Endothelial cell of umbilical vein (primary cell): ENCODE measurements at regions not wholly inside any gene's neighbourhood (a gene's known extent, or its start where the extent isn't known, plus 50 kb on each side); places are given as distances from the start of the nearest gene placed in this dataset.

ENCODE experiments used
- BruUV-seq: library from RNA; stranded (reverse); fragments of 400-500 nt; replicated peaks from 2 replicates; lab custom pipeline; 2021; lab: Mats Ljungman, UMichigan
- CTCF ChIA-PET: fragments of 300-600, 350-600 bp; sonication (Branson Sonifier 250); formaldehyde crosslinking; loops from one replicate; lab custom pipeline; 2021; ENCODE audit warnings: antibody characterized with exemption, inconsistent platforms; lab: Charles Lee
- POLR2A ChIA-PET: fragments of 300-600, 350-600 bp; sonication (Branson Sonifier 250); formaldehyde crosslinking; loops from one replicate; lab custom pipeline; 2021; ENCODE audit warnings: antibody characterized with exemption, inconsistent platforms; lab: Charles Lee
- DNase-seq: peaks from one replicate; pipeline ENCODE4 v3.0.0-alpha.2; 2011; ENCODE audit warnings: low read depth, low spot score
- FAIRE-seq: peaks from 2 replicates; lab custom pipeline; 2011; peaks lifted over from hg19 to GRCh38; lab: Jason Lieb, UNC
- H2AFZ ChIP-seq: 2 replicates; pipeline ENCODE4 v1.6.0; 2012; ENCODE audit warnings: low read depth, low read length, control low read depth, inconsistent platforms
- H3K27ac ChIP-seq: 2 replicates; pipeline ENCODE4 v1.5.1; 2011; ENCODE audit warnings: low read depth, mild to moderate bottlenecking, control low read depth, low read length, moderate library complexity; ENCODE audit not compliant: insufficient read depth
- H3K27me3 ChIP-seq, 2 experiments: 2 replicates each; pipeline versions ENCODE4 v1.6.0 to v1.6.1; 2011; ENCODE audit warnings: low read length in 2 of 2, mixed read lengths in 1 of 2; ENCODE audit not compliant: control insufficient read depth in 2 of 2, insufficient read depth in 2 of 2
- H3K36me3 ChIP-seq, 2 experiments: 2 replicates in 1 of 2; 3 replicates in 1 of 2; pipeline ENCODE4 v1.5.1; 2011; ENCODE audit warnings: low read length in 2 of 2, mild to moderate bottlenecking in 1 of 2, moderate library complexity in 1 of 2; ENCODE audit not compliant: control insufficient read depth in 2 of 2, insufficient read depth in 2 of 2; ENCODE audit errors: extremely low read depth in 1 of 2
- H3K4me1 ChIP-seq: 3 replicates; pipeline ENCODE4 v1.5.1; 2011; ENCODE audit warnings: mild to moderate bottlenecking, low read length; ENCODE audit not compliant: control insufficient read depth, insufficient read depth; ENCODE audit errors: extremely low read depth
- H3K4me2 ChIP-seq: 2 replicates; pipeline ENCODE4 v1.6.1; 2011; ENCODE audit warnings: low read length, control low read depth, mixed read lengths; ENCODE audit not compliant: insufficient read depth
- H3K4me3 ChIP-seq, 3 experiments: fragments of 200-600 bp in 1 of 3; sonication (generic), shearing (Covaris generic) in 1 of 3; replicated peaks in 1 of 3; 2 replicates each; pipeline ENCODE4 v1.5.1; 2011 to 2016; ENCODE audit warnings: control low read depth in 3 of 3, low read length in 3 of 3, mild to moderate bottlenecking in 2 of 3, inconsistent platforms in 1 of 3, low read depth in 1 of 3, moderate library complexity in 1 of 3; ENCODE audit not compliant: insufficient read depth in 1 of 3
- H3K79me2 ChIP-seq: 2 replicates; pipeline ENCODE4 v1.6.0; 2012; ENCODE audit warnings: low read length, inconsistent platforms; ENCODE audit not compliant: control insufficient read depth, insufficient read depth
- H3K9ac ChIP-seq: replicated peaks from 2 replicates; pipeline ENCODE3; 2011; ENCODE audit warnings: low read length, control low read depth; ENCODE audit not compliant: insufficient read depth; ENCODE audit errors: extremely low read depth
- H3K9me1 ChIP-seq: replicated peaks from 3 replicates; pipeline ENCODE4 v1.6.0; 2011; ENCODE audit warnings: mild to moderate bottlenecking, low read length; ENCODE audit not compliant: control insufficient read depth, insufficient read depth; ENCODE audit errors: extremely low read depth
- H3K9me3 ChIP-seq: replicated peaks from 2 replicates; pipeline ENCODE4 v1.5.1; 2012; ENCODE audit warnings: low read length, inconsistent platforms; ENCODE audit not compliant: control insufficient read depth, insufficient read depth
- H4K20me1 ChIP-seq: replicated peaks from 2 replicates; pipeline ENCODE3; 2011; ENCODE audit warnings: mild to moderate bottlenecking, low read length; ENCODE audit not compliant: control insufficient read depth, insufficient read depth; ENCODE audit errors: extremely low read depth
- CTCF ChIP-seq, 2 donors: IDR thresholded peaks; 1 replicate in 1 of 2; 2 replicates in 1 of 2; pipeline ENCODE4 v1.5.1; 2011; ENCODE audit warnings: low read length in 2 of 2, mild to moderate bottlenecking in 2 of 2, moderate library complexity in 2 of 2, control low read depth in 1 of 2, inconsistent platforms in 1 of 2, low read depth in 1 of 2; ENCODE audit not compliant: insufficient read depth in 1 of 2; ENCODE audit errors: extremely low read depth in 1 of 2
- EZH2 ChIP-seq: IDR thresholded peaks from 2 replicates; pipeline ENCODE4 v1.6.1; 2012; ENCODE audit warnings: borderline replicate concordance, low read depth, mild to moderate bottlenecking, moderate library complexity, low read length, inconsistent platforms; ENCODE audit not compliant: severe bottlenecking
- FOS ChIP-seq: IDR thresholded peaks from 2 replicates; pipeline ENCODE4 v1.6.1; 2011; ENCODE audit warnings: mild to moderate bottlenecking, low read length, moderate library complexity, borderline replicate concordance; ENCODE audit not compliant: insufficient read depth
- GATA2 ChIP-seq: IDR thresholded peaks from 2 replicates; pipeline ENCODE4 v1.7.0; 2011; ENCODE audit warnings: low read depth, mild to moderate bottlenecking, moderate library complexity, mixed read lengths, low read length; ENCODE audit not compliant: insufficient read length, insufficient read depth
- JUN ChIP-seq: IDR thresholded peaks from 2 replicates; pipeline ENCODE4 v1.6.1; 2011; ENCODE audit warnings: borderline replicate concordance, low read depth; ENCODE audit not compliant: insufficient read length, insufficient read depth
- MAX ChIP-seq: IDR thresholded peaks from 2 replicates; pipeline ENCODE4 v1.6.1; 2011; ENCODE audit not compliant: insufficient read depth, insufficient read length
- MYC ChIP-seq: IDR thresholded peaks from one replicate; pipeline ENCODE4 v1.6.1; 2011; ENCODE audit warnings: mild to moderate bottlenecking, low read depth, low read length
- POLR2AphosphoS5 ChIP-seq: IDR thresholded peaks from 2 replicates; pipeline ENCODE4 v1.6.1; 2012; ENCODE audit warnings: low read depth, mild to moderate bottlenecking, control low read depth, low read length, moderate library complexity; ENCODE audit not compliant: insufficient read depth
- dilution Hi-C: fragments of 300-500 bp; cut with MboI; formaldehyde crosslinking; loops from one replicate; pipeline ENCODE4 v1.15.0; 2019; ENCODE audit warnings: low sequenced_read_pairs; ENCODE audit not compliant: extremely low pct_ligation_motif_present
- intact Hi-C: fragments of 100-400 bp; cut with micrococcal nuclease; formaldehyde crosslinking; loops from one replicate; pipeline ENCODE4 v1.10.0; 2022

- Histone ChIP-seq H3K4me1 (no peaks in the 10 kb centered on the region), H2AFZ (no peak overlapping the region), H3K9me3 (no peaks in the 10 kb centered on the region), H3K36me3 (no peaks in the 10 kb centered on the region), H3K4me3 (no peak overlapping the region), H3K79me2 (no peaks in the 10 kb centered on the region), H3K9me1 (no peaks in the 10 kb centered on the region), H3K27ac (no peak overlapping the region), H4K20me1 (no peaks in the 10 kb centered on the region), H3K9ac (no peak overlapping the region), H3K4me2 (no peak overlapping the region), H3K27me3 (no peaks in the 10 kb centered on the region)
- no TSS peak for BruUV-seq
- TF ChIP-seq CTCF (IDR thresholded peaks at IDR 0.05; ENCODE audit: extremely low read depth in 1 of 2, insufficient read depth in 1 of 2, low read depth in 1 of 2, low read length in 2 of 2) = no peak
- TF ChIP-seq GATA2 = no peak
- no peak for TF ChIP-seq MAX
- TF ChIP-seq JUN = no peak
- TF ChIP-seq EZH2 = no peak
- no peak for TF ChIP-seq MYC
- TF ChIP-seq POLR2AphosphoS5 = no peak
- no peak for TF ChIP-seq FOS
- CTCF ChIA-PET = no interaction called here
- intact Hi-C loops = no loop called here
- DNase-seq (no peak), FAIRE-seq (no peak)
- dilution Hi-C loops = no loop called here
- POLR2A ChIA-PET = no interaction called here
Measured at GRCh38 chr16:76661691-76662235, 384.6 kb downstream of the CNTNAP4 start.
